ENCODE measurements at regions not wholly inside any gene's neighbourhood (a gene's known extent, or its start where the extent isn't known, plus 50 kb on each side); places are given as distances from the start of the nearest gene placed in this dataset.
A peak's percentile ranks its signal among the peaks of the same experiment; 100 is the strongest.

DNA sequence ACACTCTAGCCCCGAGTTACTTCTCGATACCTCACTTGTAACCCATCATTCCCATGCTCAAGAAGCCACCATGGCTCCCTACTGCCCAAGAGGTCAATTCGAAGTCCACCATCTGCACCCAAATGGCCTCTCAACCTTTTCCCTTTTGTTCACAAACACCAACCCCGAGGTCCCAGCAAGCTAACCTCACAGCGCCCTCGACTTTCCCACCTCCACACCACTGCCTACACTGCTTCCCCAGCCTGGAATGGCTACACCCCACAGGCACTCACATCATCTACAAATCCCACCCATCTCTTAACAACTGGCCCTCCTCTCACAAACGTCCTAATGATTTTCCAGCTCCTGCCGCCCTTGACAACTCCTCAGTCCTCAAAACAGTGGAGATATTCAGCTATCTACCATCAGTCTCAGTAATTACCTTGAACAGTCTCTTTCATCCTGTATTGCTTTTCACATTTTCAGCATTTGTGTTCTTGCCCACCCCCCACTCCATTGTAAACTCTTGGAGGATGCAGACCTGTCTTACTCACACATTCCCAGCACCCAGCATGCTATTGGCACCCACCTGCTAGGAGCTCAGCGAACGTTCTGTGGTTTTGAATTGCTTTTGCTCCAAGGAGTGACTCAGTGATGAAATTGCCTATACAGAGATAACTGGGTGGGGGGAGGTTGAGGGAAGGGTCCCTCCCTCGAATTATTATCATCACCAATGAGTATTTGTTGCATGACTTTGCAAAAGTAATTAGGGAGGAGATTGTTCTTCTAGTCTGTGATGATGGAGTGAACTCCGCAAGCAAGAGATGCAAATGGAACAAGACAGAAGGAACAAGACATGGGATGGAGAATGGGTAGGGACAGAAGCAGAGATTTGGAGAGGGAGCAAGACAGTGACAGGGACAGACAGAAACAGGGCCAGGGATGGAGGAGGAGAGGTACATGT is 106.8 kb downstream of the CYP26B1 start:
- peaks cover 24% of the 10 kb centered on the region for H3K9me3 Mint-ChIP-seq
- TF ChIP-seq, protein P1, sequence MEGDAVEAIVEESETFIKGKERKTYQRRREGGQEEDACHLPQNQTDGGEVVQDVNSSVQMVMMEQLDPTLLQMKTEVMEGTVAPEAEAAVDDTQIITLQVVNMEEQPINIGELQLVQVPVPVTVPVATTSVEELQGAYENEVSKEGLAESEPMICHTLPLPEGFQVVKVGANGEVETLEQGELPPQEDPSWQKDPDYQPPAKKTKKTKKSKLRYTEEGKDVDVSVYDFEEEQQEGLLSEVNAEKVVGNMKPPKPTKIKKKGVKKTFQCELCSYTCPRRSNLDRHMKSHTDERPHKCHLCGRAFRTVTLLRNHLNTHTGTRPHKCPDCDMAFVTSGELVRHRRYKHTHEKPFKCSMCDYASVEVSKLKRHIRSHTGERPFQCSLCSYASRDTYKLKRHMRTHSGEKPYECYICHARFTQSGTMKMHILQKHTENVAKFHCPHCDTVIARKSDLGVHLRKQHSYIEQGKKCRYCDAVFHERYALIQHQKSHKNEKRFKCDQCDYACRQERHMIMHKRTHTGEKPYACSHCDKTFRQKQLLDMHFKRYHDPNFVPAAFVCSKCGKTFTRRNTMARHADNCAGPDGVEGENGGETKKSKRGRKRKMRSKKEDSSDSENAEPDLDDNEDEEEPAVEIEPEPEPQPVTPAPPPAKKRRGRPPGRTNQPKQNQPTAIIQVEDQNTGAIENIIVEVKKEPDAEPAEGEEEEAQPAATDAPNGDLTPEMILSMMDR (IDR thresholded peaks at IDR 0.05) = no peak
- H3K27ac Mint-ChIP-seq = peak overlapping the region; percentile 4
- H3K4me1 Mint-ChIP-seq = no peaks in the 10 kb centered on the region
- H3K4me3 Mint-ChIP-seq = no peak overlapping the region
- H3K27me3 Mint-ChIP-seq (ENCODE audit: low read depth, poor library complexity) = peaks cover 4% of the 10 kb centered on the region
- DNase-seq = no peak
- no peaks in the 10 kb centered on the region for H3K36me3 Mint-ChIP-seq (ENCODE audit: low read depth)

DNA sequence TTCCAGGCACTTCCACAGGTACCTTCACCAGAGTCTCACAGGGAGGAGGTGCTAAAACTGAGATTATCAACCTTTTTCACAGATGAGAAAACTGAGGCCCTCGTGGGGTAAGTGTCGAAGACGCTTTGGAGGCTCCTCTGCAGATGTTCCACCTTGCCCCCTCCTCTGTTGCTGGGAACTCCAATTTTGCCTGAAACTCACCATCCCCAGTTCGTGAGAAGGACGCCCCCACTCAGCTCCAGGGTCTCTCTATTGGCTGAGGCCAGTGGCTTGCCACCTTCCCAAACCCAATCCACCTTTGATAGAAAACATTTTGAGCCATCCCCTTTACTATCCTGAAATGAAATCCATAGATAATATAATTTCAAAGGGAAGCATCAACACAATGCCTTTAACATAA is 109.1 kb downstream of the CYP26B1 start:
- TF ChIP-seq, protein P1 (IDR thresholded peaks at IDR 0.05) = no peak
- no peaks in the 10 kb centered on the region for H3K36me3 Mint-ChIP-seq (ENCODE audit: low read depth)
- no peak overlapping the region for H3K4me3 Mint-ChIP-seq
- H3K27ac Mint-ChIP-seq = no peak overlapping the region
- peaks cover 5% of the 10 kb centered on the region for H3K4me1 Mint-ChIP-seq
- peaks cover 4% of the 10 kb centered on the region for H3K9me3 Mint-ChIP-seq
- DNase-seq = no peak
- peaks cover 4% of the 10 kb centered on the region for H3K27me3 Mint-ChIP-seq (ENCODE audit: low read depth, poor library complexity)

DNA sequence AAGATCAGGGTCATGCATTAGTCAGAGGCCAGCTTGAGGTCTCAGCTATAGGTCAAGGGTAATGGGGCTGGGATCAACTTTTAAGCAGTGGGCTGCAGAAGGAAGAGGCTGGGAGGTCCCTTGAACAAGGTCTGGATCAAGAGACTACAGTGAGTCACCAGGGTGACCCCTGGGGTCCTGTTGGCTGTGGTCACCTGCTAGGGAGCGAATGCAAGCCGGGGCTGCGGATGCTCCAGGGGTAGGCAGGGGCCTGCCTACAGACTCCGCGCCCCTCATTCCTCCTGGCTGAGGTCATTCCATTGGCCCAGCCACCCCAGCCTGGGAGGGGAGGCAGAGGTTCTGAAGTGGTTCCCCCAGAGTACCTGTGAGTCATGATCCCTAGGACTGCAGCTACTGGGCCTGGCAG is 110.4 kb downstream of the CYP26B1 start:
- Mint-ChIP-seq H3K9me3 (no peaks in the 10 kb centered on the region), H3K27me3 (ENCODE audit: low read depth, poor library complexity) (peaks cover 7% of the 10 kb centered on the region), H3K4me1 (peaks cover 12% of the 10 kb centered on the region), H3K4me3 (no peak overlapping the region), H3K36me3 (ENCODE audit: low read depth) (no peaks in the 10 kb centered on the region), H3K27ac (no peak overlapping the region)
- TF ChIP-seq, protein P1 (IDR thresholded peaks at IDR 0.05) = no peak
- DNase-seq = no peak

DNA sequence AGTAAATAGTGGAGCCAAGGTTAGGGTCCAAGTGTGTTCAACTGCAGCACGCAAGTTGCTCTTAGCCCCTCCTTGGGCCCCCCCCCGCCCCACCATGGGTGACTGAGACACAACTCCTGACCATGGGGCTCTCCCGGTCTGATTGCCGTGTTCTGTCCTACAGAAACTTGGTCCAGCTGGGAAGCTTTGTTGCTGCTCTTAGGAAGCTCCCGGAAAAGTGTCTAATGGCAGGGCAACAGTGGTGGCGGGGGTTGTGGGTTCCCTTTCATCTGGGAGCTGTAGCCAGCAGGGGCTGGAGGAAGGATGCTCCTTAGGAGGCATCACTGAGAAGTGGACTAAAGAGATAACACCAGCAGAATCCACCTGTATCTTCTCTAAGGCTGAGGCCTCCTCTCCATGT is 111.1 kb downstream of the CYP26B1 start:
- Mint-ChIP-seq H3K27me3 (ENCODE audit: low read depth, poor library complexity) (peaks cover 12% of the 10 kb centered on the region), H3K4me3 (no peak overlapping the region), H3K4me1 (peaks cover 16% of the 10 kb centered on the region), H3K36me3 (ENCODE audit: low read depth) (no peaks in the 10 kb centered on the region), H3K27ac (no peak overlapping the region), H3K9me3 (no peaks in the 10 kb centered on the region)
- no peak for DNase-seq
- TF ChIP-seq, protein P1 (IDR thresholded peaks at IDR 0.05) = no peak

DNA sequence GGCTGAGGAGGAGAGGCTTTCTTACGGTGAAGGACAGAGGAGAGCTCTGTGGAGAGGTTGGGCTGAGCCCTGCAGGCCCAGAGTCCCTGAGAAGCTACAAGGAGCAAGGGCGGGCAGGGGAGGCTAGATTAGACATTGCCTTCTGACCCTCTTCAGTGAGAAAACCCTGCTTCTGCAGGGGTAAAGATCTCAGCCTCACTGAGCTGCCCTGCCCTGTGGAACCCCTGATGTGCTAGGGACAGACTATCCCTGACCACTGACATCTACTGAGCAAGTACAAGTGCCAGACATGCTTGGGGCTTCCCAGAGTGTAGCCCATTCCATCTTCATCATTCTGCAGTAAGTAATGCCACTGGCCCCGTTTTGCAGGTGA is 111.5 kb downstream of the CYP26B1 start:
- no peak overlapping the region for H3K4me3 Mint-ChIP-seq
- no peaks in the 10 kb centered on the region for H3K36me3 Mint-ChIP-seq (ENCODE audit: low read depth)
- H3K27me3 Mint-ChIP-seq (ENCODE audit: low read depth, poor library complexity) = peaks cover 15% of the 10 kb centered on the region
- no peak for DNase-seq
- TF ChIP-seq, protein P1 (IDR thresholded peaks at IDR 0.05) = no peak
- no peaks in the 10 kb centered on the region for H3K9me3 Mint-ChIP-seq
- peaks cover 19% of the 10 kb centered on the region for H3K4me1 Mint-ChIP-seq
- no peak overlapping the region for H3K27ac Mint-ChIP-seq

Measured in nephron progenitor cell (in vitro differentiated cells).